Eye (tissue), 1 donor: ENCODE measurements at regions not wholly inside any gene's neighbourhood (a gene's known extent, or its start where the extent isn't known, plus 50 kb on each side); places are given as distances from the start of the nearest gene placed in this dataset.
"Not testable (repeated sequence)": the region's sequence is repeated elsewhere in the genome, so short reads cannot be mapped to it uniquely, and the experiment has no call there.

Source experiments
- DNase-seq: peaks from one replicate; pipeline ENCODE4 v3.0.0-alpha.2; 2015

- DNase-seq: not testable (repeated sequence)
Measured at GRCh38 chr4:82301390-82301789, 72.4 kb downstream of the HNRNPD start.

- DNase-seq: no peak
Measured at GRCh38 chr4:82293304-82293703, 80.5 kb downstream of the HNRNPD start.

DNA sequence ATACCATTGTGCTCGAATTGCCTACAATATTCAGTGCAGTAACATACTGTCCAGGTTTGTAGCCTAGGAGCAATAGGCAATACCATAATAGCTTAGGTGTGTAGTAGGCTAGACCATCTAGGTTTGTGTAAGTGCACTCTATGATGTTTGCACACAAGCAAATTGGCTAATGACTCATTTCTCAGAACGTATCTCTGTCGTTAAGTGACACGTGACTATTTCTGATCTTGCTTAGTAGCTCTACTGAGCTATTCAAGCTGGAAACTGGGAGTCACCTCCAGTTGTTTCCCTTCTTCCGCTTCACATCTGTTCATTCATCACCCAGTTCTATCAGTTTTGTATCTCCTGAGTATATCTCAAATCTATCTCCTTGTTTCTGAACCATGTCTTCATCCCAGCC lies 86.1 kb downstream of the HNRNPD start:
- DNase-seq: no peak

DNA sequence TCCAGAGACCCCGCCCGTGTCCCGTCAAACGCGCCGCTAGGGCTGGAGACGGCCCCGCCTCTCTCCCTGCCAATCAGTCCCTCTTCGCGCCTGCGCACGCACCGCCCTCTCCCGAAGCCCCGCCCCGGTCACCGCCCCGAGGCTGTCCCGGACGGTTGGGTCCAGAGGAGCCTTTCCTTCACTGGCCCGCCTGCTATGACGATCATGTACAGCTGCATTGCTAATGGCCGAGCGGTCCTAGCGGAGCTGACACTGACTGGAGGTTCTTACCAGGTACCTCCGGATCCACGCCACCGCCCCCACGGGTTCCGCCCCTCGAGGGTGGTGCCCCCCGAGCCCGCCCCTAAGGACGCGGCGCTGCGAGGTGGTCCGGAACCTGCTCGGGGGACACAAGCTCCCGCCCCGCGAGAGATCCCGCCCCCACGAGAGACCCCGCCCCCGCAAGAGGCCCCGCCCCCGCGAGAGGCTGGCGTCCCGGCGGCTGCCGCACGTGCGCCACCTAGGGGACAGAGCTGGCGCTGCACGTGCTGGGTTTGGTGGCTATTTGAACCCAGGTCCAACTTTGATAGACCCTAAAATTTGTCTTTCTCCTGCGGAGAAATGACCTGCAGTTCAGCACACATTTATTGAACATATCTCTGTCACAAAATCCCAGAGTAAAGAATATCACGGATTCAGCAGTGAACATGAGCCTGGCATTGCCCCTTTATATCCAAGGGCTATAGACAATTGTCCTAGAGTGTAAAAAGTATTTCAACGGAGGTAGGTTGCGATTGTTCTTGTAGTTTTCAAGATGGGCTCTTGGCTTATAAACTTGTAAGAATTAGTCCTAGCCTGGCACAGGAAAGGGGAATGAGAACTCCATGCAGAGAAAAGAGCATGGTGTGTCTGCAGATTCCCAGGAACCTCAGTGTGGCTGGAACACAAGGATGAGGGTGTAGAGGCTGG lies 88.7 kb downstream of the HNRNPD start:
- peak; percentile 99 for DNase-seq

- DNase-seq: no peak
Measured at GRCh38 chr4:82284475-82284857, 89.3 kb downstream of the HNRNPD start.

DNA sequence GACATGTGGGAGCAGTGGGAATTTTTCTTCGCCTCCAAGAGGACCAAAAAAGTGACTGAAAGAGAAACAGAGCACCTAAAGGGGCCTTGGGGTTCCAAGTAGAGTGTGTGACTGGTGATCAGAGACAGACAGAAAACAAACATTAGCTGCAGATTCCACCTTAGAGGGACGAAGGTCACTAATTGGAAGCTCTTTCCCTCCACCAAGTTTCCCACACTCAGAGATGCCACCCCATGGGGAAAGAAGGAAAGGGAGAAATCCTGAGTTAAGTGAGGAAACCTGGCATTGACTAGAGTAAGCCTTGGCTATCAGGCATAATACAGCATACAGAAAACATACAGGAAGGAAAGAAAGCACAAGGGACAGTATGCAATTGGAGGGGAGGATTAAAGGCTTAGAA lies 90.9 kb downstream of the HNRNPD start:
- peak; percentile 6 for DNase-seq

DNA sequence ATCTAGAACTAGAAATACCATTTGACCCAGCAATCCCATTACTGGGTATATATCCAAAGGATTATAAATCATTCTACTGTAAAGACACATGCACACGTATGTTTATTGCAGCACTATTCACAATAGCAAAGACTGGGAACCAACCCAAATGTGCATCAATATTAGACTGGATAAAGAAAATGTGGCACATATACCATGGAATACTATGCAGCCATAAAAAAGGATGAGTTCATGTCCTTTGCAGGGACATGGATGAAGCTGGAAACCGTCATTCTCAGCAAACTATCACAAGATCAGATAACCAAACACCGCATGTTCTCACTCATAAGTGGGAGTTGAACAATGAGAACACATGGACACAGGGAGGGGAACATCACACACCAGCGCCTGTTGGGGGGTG lies 94.2 kb downstream of the HNRNPD start:
- DNase-seq: not testable (repeated sequence)

DNA sequence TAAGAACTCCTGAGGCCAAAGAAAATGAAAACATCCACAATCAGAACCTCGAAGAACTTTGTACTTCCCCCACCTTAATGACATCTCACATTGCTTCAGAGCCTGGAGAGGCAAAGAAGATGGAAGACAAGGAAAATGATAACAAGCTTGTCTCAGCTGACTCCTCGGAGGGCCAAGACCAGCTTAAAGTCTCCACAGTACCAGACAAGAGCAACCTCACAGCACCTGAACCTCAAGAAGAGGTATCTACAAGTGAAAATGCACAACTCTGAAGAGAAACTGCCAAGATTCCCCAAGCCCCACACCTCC lies 97.5 kb downstream of the HNRNPD start:
- DNase-seq: no peak

- no peak for DNase-seq
Measured at GRCh38 chr4:82275431-82276331, 98.1 kb downstream of the HNRNPD start.

DNA sequence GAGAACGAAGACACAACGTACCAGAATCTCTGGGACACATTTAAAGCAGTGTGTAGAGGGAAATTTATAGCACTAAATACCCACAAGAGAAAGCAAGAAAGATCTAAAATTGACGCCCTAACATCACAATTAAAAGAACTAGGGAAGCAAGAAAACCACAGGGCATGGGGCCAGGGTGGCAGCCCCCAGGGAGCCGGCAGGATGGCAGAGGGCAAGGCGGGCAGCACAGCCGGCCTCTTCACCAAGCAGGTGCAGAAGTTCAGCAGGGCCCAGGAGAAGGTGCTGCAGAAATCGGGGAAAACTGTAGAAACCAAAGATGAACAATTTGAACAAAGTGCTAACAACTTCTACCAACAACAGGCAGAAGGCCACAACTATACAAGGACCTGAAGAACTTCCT lies 99.1 kb downstream of the HNRNPD start:
- not testable (repeated sequence) for DNase-seq

DNA sequence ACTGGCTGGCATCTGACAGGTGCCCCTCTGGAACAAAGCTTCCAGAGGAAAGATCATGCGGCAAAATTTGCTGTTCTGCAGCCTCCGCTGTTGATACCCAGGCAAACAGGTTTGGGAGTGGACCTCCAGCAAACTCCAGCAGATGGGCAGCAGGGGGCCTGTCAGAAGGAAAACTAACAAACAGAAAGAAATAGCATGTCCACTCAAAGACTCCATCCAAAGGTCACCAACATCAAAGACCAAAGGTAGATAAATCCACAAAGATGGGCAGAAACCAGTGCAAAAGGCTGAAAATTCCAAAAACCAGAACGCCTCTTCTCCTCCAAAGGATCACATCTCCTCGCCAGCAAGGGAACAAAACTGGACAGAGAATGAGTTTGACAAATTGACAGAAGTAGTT lies 101.3 kb downstream of the HNRNPD start:
- not testable (repeated sequence) for DNase-seq

GRCh38 chr4:82271915-82272480 lies 101.8 kb downstream of the HNRNPD start:
- DNase-seq: not testable (repeated sequence)

DNA sequence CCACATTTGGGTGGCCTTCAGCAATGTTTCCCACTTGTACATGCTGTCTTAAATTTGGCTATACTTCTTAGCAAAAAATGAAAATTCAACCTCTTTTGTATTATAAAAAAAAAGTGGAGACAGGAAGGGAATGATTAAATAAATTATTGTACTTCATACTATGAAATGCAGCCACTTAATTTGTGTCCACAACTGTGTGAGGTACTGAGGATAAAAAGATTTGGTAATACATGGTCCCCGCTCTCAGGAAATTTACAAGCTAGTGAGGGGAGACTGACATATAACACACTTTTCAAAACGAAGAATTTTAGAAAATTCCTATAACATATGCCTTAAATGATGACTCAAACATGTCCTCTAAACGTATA lies 105.0 kb downstream of the HNRNPD start:
- no peak for DNase-seq

- peak; percentile 89 for DNase-seq
Measured at GRCh38 chr4:82268050-82268825, 105.6 kb downstream of the HNRNPD start.

GRCh38 chr4:82267506-82267905 lies 106.3 kb downstream of the HNRNPD start:
- DNase-seq: no peak

GRCh38 chr4:82266345-82266744 lies 107.4 kb downstream of the HNRNPD start:
- DNase-seq: no peak

- no peak for DNase-seq
Measured at GRCh38 chr4:82261084-82261483, 112.7 kb downstream of the HNRNPD start.

DNA sequence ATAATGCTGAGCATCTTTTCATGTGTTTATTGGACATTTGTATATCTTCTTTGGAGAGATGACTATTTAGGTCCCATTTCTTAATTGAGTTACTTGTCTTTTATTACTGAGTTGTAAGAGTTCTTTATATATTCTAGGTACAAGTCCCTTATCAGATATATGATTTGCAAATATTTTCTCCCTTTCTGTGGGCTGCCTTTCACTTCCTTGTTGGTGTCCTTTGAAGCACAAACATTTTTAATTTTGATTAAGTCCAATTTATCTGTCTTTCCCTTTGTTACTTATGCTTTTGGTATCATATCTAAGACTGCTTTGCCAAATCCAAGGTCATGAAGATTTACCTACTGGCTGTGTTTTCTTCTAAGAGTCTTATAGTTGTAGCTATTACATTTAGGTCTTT lies 113.2 kb downstream of the HNRNPD start:
- DNase-seq: no peak

DNA sequence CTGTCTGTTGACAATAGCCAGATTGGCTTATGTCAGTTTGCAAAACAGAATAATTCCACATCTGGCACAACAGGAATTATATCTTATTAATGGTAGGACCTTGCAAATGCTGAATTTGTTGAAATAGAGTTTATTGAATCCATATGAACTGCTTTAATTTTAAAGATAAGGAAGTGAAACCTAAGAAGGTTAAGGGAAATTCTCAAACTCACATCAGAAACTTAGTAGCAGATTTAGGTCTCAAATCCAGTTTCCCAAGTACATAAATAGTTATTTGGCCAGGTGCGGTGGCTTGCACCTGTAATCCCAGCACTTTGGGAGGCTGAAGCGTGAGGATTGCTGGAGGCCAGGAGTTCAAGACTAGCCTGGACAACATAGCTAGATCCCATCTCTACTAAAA lies 117.1 kb downstream of the HNRNPD start:
- no peak for DNase-seq

- no peak for DNase-seq
Measured at GRCh38 chr4:82255657-82256056, 118.1 kb downstream of the HNRNPD start.

DNA sequence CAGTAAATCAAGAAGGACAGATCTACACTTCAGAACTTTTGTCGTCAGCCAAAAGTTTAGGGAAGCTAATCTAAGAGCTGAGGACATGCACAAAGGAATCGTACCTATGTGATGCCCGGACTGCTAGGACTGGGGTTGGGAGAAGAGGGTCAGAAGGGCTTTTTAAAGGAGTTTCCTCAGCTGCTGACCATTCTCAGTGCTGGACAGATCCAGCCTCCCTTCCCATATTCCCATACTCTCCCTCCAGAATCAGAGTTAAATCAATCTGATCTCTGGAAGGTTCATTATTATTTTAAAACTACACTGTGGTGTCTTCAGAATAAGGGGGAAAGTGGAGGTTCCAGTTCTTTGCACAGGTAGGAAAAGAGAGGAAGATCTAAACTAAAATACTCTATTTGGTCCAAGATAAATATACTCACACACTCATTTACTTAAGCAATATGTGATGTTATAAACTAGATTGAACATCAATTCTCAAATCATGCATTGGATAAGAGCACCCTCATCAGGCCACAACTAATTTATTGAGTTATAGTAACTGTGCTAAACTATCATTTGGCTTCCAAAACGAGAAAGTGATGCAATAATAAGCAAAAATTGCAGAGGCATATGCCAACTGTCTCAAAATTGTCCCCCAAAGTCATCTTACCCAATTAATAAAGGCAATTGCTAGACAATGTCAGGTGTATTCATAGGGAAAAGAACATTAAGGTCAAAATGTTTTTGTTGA lies 124.7 kb downstream of the HNRNPD start:
- DNase-seq: no peak

DNA sequence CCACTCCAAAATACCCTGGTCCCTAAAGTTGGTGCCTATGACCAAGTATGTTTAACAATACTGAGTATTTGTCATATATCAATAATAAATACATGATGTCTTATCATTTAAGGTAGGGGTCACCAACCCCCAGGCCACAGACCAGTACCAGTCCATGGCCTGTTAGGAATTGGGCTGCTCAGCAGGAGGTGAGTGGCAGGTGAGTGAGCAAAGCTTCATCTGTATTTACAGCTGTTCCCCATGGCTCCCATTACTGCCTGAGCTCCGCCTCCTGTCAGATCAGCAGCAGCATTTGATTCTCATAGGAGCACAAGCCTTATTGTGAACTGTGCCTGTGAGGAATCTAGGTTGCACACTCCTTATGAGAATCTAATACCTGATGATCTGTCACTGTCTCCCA lies 126.2 kb downstream of the HNRNPD start:
- no peak for DNase-seq
